Body of pancreas (tissue), 4 donors: ENCODE measurements at regions not wholly inside any gene's neighbourhood (a gene's known extent, or its start where the extent isn't known, plus 50 kb on each side); places are given as distances from the start of the nearest gene placed in this dataset.

ENCODE experiments used
- ATAC-seq: fragments of 150-250 bp; one replicate; pipeline ENCODE4 v1.9.1; 2016
- DNase-seq, 4 donors: peaks; one replicate each; pipeline ENCODE4 v3.0.0-alpha.2; 2019
- H3K27ac ChIP-seq, 4 donors: fragments of 200-600 bp; sonication (generic); 1 replicate in 3 of 4; 2 replicates in 1 of 4; pipeline versions ENCODE4 v1.5.1 to v1.6.1; 2016 to 2019; ENCODE audit warnings: mild to moderate bottlenecking in 1 of 4, mixed read lengths in 1 of 4, moderate library complexity in 1 of 4
- H3K27me3 ChIP-seq, 2 donors: fragments of 200-600 bp; sonication (generic); one replicate each; pipeline ENCODE4 v1.6.0; 2016; ENCODE audit warnings: mild to moderate bottlenecking in 1 of 2
- H3K36me3 ChIP-seq, 2 donors: fragments of 200-600 bp; sonication (generic); replicated peaks in 1 of 2; 2 replicates each; pipeline ENCODE4 v1.5.1; 2016; ENCODE audit warnings: low read depth in 2 of 2; ENCODE audit not compliant: insufficient read depth in 1 of 2
- H3K4me1 ChIP-seq: fragments of 200-600 bp; sonication (generic); one replicate; pipeline ENCODE4 v1.6.0; 2016
- H3K4me3 ChIP-seq, 2 donors: fragments of 200-600 bp; sonication (generic); 1 replicate in 1 of 2; 2 replicates in 1 of 2; pipeline ENCODE4 v1.5.1; 2016 to 2019
- H3K9me3 ChIP-seq, 3 donors: fragments of 200-600 bp; sonication (generic); 1 replicate in 2 of 3; 2 replicates in 1 of 3; pipeline ENCODE4 v1.5.1; 2016
- POLR2A ChIP-seq, 3 donors: fragments of 450-650 bp; IDR thresholded peaks; one replicate each; pipeline ENCODE4 v1.6.1; 2016; ENCODE audit warnings: antibody characterized with exemption in 3 of 3, mild to moderate bottlenecking in 2 of 3
- WGBS, 2 donors: methylation state at CpG; one replicate each; pipeline ENCODE4 v1.1.5; 2017; 5-methylcytosine and 5-hydroxymethylcytosine counted together
- intact Hi-C: fragments of 100-400 bp; cut with DNase I; formaldehyde crosslinking; loops from one replicate; pipeline ENCODE4 v1.15.1; 2023
- TF ChIP-seq, protein P1 (sequence below), 7 experiments: fragments of 450-650 bp in 4 of 7; fragments of 200-600 bp in 3 of 7; sonication (generic) in 3 of 7; IDR thresholded peaks; one replicate each; pipeline ENCODE4 v1.5.1; 2016 to 2019; ENCODE audit warnings: antibody characterized with exemption in 7 of 7

DNA sequence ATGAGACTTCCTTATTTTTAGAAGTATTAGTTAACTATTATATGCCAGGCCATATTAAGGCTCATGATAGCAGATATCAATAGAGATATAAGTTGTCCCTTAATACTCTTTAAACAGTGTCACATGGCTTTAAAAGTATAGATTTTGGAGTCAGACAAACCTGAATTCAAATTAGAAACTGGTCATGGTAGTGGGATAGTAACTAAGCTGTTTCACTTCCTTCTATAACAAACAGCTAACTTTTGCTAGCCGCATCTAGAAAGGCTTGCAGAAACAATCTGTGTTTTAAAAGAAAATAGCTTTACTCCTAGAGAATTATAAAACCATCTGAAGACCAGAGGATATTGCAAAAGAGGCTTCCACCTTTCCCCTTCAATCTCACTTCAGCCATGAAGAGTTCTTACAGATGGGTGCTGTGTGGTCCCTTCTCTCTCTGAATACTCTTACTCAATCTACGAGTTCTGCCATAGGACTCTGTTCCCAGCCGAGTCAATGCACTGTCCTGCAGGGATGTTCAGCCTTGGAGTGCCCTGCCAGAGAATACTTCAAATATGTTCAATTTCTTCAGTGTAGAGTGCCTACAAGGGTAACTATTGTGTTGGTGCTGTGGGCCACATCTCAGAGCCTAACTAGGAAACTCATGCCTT lies 810.2 kb downstream of the EFNA5 start:
- Histone ChIP-seq H3K9me3 (no peaks in the 10 kb centered on the region), H3K4me3 (no peak overlapping the region), H3K27me3 (no peaks in the 10 kb centered on the region), H3K36me3 (no peaks in the 10 kb centered on the region), H3K4me1 (no peaks in the 10 kb centered on the region), H3K27ac (no peak overlapping the region)
- DNase-seq (no peak), ATAC-seq (no peak)
- 64 to 77% methylated on average over 3 of the region's 3 CpGs for WGBS, 2 donors
- intact Hi-C loops: no loop called here
- TF ChIP-seq, protein P1, sequence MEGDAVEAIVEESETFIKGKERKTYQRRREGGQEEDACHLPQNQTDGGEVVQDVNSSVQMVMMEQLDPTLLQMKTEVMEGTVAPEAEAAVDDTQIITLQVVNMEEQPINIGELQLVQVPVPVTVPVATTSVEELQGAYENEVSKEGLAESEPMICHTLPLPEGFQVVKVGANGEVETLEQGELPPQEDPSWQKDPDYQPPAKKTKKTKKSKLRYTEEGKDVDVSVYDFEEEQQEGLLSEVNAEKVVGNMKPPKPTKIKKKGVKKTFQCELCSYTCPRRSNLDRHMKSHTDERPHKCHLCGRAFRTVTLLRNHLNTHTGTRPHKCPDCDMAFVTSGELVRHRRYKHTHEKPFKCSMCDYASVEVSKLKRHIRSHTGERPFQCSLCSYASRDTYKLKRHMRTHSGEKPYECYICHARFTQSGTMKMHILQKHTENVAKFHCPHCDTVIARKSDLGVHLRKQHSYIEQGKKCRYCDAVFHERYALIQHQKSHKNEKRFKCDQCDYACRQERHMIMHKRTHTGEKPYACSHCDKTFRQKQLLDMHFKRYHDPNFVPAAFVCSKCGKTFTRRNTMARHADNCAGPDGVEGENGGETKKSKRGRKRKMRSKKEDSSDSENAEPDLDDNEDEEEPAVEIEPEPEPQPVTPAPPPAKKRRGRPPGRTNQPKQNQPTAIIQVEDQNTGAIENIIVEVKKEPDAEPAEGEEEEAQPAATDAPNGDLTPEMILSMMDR (IDR thresholded peaks at IDR 0.05): no peak
- TF ChIP-seq POLR2A (IDR thresholded peaks at IDR 0.05): no peak

DNA sequence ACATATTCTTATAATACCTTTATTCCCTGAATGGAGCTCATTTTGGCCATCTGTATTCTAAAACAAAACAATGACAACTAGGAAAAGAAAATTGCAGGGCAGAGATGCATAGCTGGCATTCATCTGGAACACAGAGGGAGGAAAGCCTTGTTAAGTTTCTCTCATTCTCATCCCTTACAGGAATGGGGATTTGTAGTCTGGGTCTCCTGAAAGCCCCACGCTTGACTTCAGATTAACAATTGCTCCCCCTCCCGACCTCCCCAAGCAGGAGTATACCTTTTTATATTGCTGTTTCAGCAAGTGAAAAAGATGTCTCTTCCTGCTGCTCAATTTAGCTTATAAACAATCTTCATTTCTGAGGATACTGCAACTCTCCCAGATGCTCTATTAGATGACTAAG lies 812.1 kb downstream of the EFNA5 start:
- Histone ChIP-seq H3K27ac (no peak overlapping the region), H3K9me3 (no peaks in the 10 kb centered on the region), H3K4me1 (no peaks in the 10 kb centered on the region), H3K4me3 (no peak overlapping the region), H3K27me3 (no peaks in the 10 kb centered on the region), H3K36me3 (no peaks in the 10 kb centered on the region)
- DNase-seq (no peak), ATAC-seq (no peak)
- TF ChIP-seq, protein P1 (IDR thresholded peaks at IDR 0.05): no peak
- no peak for TF ChIP-seq POLR2A (IDR thresholded peaks at IDR 0.05)
- intact Hi-C loops: no loop called here
- WGBS, 2 donors: 38 to 58% methylated on average over 2 of the region's 2 CpGs

DNA sequence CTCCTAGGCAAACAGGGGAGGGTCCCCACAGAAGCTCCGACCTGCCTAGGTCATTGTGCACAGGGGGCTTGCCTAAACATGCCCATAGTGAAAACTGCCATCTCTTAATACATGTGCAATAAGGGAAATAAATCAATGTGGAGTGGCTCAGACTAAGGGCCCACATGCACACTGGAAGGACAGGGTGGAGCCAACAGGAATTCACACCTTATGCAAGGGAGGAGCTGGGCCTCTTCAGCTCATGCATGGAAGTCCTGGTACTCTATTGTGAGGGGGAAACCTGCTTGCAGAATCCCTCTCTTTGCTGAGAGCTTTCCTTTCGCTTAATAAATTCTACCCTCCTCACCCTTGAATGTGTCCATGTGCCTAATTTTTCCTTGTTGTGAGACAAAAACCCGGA lies 815.8 kb downstream of the EFNA5 start:
- no peaks in the 10 kb centered on the region for H3K36me3 ChIP-seq
- WGBS, 2 donors: 84 to 94% methylated on average over 3 of the region's 3 CpGs
- intact Hi-C loops: no loop called here
- no peak for DNase-seq
- TF ChIP-seq, protein P1 (IDR thresholded peaks at IDR 0.05): no peak
- no peak for ATAC-seq
- no peaks in the 10 kb centered on the region for H3K27me3 ChIP-seq
- H3K4me1 ChIP-seq: no peaks in the 10 kb centered on the region
- H3K27ac ChIP-seq: no peak overlapping the region
- H3K9me3 ChIP-seq: no peaks in the 10 kb centered on the region
- no peak overlapping the region for H3K4me3 ChIP-seq

DNA sequence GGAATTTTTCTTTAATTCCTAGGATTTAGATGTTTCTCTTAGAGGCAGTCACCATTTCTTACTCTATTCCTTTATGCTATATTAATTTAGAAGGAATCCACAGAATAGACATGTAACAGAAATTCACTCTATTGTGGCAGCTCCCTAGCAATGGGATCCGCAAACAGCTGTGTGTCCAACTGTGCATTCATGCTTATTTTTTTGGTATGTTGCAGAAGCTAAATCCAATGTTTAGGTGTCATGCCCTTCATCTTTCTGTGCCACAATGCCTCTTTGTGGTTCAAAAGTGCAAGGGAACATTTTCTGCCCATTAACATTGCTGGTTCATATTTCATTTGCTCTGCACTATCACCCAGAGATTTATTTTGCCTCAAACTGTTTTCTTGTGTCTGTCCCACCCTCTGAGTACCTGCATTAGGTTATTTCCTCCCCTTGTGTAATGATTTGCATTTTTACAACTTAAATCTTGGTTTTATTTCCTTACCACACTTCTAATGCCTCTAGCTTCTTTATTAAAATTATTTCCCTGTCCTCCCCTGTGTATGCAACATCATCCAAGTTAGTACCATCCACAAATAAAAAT lies 816.5 kb downstream of the EFNA5 start:
- H3K4me1 ChIP-seq: no peaks in the 10 kb centered on the region
- H3K9me3 ChIP-seq: no peaks in the 10 kb centered on the region
- intact Hi-C loops: no loop called here
- H3K36me3 ChIP-seq: no peaks in the 10 kb centered on the region
- no peak overlapping the region for H3K27ac ChIP-seq
- ATAC-seq (no peak), DNase-seq (no peak)
- no peaks in the 10 kb centered on the region for H3K27me3 ChIP-seq
- H3K4me3 ChIP-seq: no peak overlapping the region
- 92 to 97% methylated on average over 1 of the region's 1 CpG for WGBS, 2 donors
- TF ChIP-seq, protein P1 (IDR thresholded peaks at IDR 0.05): no peak
- no peak for TF ChIP-seq POLR2A (IDR thresholded peaks at IDR 0.05)

DNA sequence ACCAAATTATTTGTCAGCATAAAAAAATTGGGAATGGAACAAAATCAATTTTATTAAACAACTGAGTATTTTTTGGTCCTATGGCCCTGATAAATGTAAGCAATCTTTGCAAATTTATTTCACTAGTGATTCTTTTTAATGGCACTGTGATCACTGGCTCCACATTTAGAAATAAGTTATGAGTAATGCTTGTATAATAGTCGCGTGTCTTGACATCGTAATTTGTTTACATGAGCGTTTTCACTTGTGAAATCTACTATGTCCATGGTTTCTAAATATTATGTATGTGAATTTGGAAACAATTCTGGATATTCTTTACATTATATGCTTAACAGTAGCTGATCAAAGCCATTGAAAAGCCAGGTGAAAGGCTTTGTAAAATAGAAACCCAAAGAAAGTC lies 817.5 kb downstream of the EFNA5 start:
- intact Hi-C loops: no loop called here
- WGBS, 2 donors: 90 to 91% methylated on average over 4 of the region's 4 CpGs

More for the DNA sequence above, 817.5 kb downstream of the EFNA5 start:
- ATAC-seq (no peak), DNase-seq (no peak)
- H3K27me3 ChIP-seq: no peaks in the 10 kb centered on the region
- no peaks in the 10 kb centered on the region for H3K9me3 ChIP-seq
- no peak overlapping the region for H3K27ac ChIP-seq
- H3K36me3 ChIP-seq: no peaks in the 10 kb centered on the region
- no peaks in the 10 kb centered on the region for H3K4me1 ChIP-seq
- H3K4me3 ChIP-seq: no peak overlapping the region
- no peak for TF ChIP-seq POLR2A (IDR thresholded peaks at IDR 0.05)
- TF ChIP-seq, protein P1 (IDR thresholded peaks at IDR 0.05): no peak
